Urothelium cell line (cell line): ENCODE measurements at regions not wholly inside any gene's neighbourhood (a gene's known extent, or its start where the extent isn't known, plus 50 kb on each side); places are given as distances from the start of the nearest gene placed in this dataset.
"Not testable (repeated sequence)": the region's sequence is repeated elsewhere in the genome, so short reads cannot be mapped to it uniquely, and the experiment has no call there.

Experiments used
- DNase-seq: peaks from one replicate; pipeline ENCODE4 v3.0.0; 2011; ENCODE audit warnings: low spot score, mixed read lengths
- FAIRE-seq: peaks from 2 replicates; lab custom pipeline; 2011; peaks lifted over from hg19 to GRCh38; lab: Jason Lieb, UNC

- DNase-seq: no peak
- no peak for FAIRE-seq
Measured at GRCh38 chr10:61195211-61195610, 251.2 kb upstream of the RHOBTB1 start.

GRCh38 chr10:61192589-61192988 is 248.6 kb upstream of the RHOBTB1 start:
- not testable (repeated sequence) for FAIRE-seq, DNase-seq

DNA sequence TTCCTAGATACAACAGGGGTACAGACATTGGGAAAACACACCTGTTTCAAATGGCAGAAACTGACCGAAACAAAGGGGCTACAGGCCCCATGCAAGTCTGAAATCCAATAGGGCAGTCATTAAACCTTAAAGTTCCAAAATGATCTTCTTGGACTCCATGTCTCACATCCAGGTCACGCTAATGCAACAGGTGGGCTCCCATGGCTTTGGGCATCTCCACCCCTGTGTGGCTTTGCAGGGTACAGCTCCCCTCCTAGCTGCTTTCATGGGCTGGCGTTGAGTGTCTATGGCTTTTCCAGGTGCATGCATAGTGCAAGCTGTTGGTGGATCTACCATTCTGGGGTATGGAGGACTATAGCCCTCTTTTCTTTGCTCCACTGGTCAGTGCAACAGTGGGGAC is 248.1 kb upstream of the RHOBTB1 start:
- no peak for DNase-seq
- no peak for FAIRE-seq

DNA sequence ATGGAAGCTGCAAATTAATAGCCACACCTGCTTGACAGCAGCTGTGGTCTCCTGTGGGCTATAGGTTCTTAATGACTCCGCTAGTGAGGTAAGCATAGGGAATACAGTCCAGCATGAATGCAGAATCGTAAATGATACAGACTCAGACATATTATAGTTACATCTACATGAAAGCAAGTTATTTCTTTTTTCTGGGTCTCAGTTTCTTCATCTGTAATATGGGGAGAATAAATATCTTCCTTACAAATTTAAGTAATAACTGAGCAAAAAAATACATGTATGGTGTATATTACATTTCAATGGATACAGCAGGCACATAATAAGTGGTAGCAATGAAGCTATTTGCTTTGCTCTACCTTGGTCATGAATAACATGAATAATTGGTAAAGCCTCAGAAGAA is 245.9 kb upstream of the RHOBTB1 start:
- FAIRE-seq: no peak
- no peak for DNase-seq

DNA sequence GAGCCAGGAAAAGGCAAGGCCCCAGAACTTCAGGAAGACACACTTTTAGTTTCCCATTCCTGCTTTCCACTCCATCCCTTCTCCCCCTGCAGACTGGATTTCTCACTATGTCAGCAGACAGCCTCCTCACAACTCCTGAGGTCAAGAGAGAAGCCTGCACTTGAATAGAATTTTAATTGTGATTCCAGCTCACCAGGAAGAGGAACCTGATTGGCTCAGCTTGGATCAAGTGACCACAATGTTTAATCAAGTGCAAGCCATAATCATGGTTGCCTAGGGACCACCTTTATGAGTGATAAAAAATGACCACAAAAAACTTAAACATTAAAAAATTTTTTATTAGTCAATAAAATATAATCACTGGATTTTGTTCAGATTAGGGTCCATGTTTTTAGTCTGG is 244.7 kb upstream of the RHOBTB1 start:
- FAIRE-seq (no peak), DNase-seq (no peak)

DNA sequence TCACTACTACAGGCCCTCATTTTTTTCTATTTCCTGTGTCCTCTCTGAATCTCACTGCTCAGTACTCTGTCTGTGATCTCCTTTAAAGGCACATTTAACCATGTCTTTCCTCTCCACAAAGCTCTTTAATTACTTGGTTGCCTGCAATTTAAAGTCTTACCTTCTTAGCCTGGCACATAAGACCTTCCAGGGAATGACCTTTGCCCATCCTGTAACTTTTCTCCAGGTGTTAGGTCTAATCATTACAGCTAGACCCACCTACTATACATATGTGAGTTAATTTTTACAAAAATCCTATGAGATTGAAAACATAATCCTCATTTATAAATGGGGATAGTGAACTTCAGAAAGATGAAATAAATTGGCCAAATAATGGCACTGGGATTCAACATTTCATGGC is 244.1 kb upstream of the RHOBTB1 start:
- no peak for DNase-seq
- FAIRE-seq: no peak

DNA sequence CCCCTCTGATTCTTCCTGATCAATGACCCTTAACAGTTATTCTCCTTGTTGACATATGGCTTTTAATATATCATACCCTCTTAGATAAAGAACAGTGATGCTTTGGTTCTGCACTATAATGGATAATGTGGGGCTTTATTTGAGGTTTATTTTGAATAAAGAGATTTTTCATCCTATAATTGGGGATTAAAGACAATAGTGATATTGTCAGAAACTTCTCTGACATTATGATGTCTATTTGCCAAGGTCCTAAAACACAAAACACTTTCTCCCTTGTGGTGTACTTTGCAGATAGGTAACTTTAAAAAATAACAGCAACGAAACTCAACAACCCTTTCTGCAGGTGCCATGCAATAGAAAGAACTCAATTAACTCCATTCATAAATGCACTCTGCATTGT is 243.6 kb upstream of the RHOBTB1 start:
- no peak for DNase-seq
- no peak for FAIRE-seq

GRCh38 chr10:61186408-61186807 is 242.4 kb upstream of the RHOBTB1 start:
- DNase-seq: no peak
- no peak for FAIRE-seq

DNA sequence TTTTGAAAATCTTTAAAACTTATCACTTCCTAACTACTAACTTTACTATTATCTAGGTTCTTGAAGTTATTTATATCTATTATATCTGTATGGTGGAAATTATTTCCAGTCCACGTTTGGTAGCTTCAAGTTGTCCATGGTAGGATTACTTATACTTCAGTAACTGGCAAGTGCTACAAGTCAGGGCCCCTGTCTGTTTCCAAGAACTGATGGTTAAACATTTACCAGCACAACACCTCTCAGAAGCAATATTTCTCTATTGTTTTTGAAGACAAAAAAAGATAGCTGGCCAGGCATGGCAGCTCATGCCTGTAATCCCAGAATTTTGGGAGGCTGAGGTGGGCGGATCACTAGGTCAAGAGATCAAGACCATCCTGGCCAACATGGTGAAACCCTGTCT is 240.4 kb upstream of the RHOBTB1 start:
- no peak for FAIRE-seq
- DNase-seq: no peak

DNA sequence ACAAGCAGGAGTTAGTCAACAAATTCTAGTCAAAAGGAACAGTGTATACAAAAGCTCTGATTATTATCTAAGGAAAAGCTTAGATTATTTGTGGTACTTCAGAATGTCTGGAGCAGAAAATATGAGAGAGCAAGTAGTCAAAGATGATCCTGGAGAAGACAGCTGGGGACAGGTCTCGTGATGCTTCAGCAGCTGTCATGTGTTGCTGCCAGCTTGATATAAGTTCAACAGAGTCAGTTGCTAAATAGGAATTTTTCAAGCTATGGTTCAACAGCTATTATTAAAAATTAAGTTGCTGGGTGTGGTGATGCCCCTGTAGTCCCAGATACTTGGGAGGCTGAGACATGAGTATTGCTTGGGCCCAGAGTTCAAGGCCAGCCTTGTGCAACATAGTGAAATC is 240.0 kb upstream of the RHOBTB1 start:
- DNase-seq: no peak
- FAIRE-seq: no peak

GRCh38 chr10:61181832-61182231 is 237.8 kb upstream of the RHOBTB1 start:
- FAIRE-seq (no peak), DNase-seq (no peak)

DNA sequence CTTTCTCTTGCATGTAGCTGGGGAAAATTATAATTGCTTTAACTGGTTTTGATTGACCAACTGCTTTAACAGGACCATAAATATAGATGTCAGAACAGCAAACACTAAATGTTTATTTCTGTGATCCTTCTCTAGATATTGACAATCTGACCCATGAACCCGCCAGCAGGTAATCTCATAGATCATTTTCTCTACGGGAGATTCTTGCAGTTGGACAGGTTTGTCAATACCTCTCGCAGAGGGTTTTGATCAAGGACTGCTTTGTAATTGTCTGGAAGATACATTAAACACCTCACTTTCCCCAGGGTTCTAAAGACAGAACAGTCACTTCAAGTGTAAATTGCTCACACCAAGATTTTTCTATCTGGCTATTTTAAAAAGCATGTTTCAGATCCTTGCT is 235.8 kb upstream of the RHOBTB1 start:
- DNase-seq: no peak

GRCh38 chr10:61176424-61176823 is 232.4 kb upstream of the RHOBTB1 start:
- no peak for FAIRE-seq
- no peak for DNase-seq

More for the DNA sequence above, 235.8 kb upstream of the RHOBTB1 start:
- no peak for FAIRE-seq

DNA sequence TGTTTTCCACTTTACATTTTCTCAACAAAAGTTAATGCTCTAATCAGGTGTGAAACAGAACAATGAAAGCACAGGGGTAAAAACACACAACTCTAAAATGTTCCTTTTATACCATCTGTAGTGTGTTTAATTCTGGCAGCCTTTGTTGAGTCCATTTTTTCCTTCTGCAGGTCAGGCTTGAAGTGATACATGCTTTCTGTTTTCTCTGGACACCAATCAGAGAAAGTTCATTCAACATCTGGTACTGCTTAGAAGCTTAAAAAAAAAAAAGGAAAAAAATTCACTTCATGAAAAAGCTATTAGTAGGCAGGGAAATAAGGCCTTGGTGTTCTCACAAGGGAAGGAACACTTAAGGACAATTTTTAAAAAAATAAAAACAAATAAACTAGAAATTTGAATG is 231.3 kb upstream of the RHOBTB1 start:
- DNase-seq: no peak
- FAIRE-seq: no peak

GRCh38 chr10:61173450-61173849 is 229.5 kb upstream of the RHOBTB1 start:
- no peak for DNase-seq
- no peak for FAIRE-seq

DNA sequence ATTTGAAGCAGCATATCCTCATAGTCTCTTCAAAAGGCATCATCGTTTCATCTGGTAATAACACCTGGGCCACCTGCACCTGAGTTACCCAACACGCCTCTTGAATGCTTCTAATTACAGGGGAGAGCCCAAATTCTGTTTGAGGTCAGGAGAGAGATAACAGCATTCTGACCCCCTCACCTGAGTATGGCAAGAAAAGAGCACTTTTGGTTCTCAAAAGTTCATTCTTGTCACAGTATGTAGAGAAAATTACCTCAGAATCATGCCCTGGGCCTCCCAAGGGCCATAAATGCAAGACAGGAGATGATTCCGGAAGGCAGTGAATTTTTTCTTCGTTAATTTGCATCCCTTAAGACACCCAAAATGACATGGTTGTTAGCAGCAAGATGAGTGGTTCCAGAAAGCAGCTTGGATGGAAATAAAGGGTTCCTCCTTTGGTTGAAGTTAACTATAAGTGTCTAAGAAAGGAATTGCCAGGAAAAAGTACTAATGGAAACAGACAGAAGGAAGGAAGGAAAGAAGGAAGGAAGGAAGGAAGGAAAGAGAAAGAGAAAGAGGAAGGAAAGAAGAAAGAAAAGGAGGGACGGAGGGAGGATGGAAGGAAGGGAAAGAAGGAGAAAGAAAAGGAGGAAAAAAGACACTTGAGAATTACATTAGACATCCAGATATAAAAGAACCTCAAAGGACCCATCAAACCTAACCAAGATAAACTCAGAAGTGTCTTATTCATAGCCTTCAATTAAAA is 228.4 kb upstream of the RHOBTB1 start:
- DNase-seq (no peak), FAIRE-seq (no peak)

GRCh38 chr10:61170594-61170993 is 226.6 kb upstream of the RHOBTB1 start:
- FAIRE-seq: no peak

GRCh38 chr10:61169294-61169693 is 225.3 kb upstream of the RHOBTB1 start:
- DNase-seq (no peak), FAIRE-seq (no peak)

More at GRCh38 chr10:61170594-61170993, 226.6 kb upstream of the RHOBTB1 start:
- DNase-seq: no peak

GRCh38 chr10:61166489-61166888 is 222.5 kb upstream of the RHOBTB1 start:
- FAIRE-seq (no peak), DNase-seq (no peak)

- FAIRE-seq (no peak), DNase-seq (no peak)
Measured at GRCh38 chr10:61166065-61166464, 222.1 kb upstream of the RHOBTB1 start.

DNA sequence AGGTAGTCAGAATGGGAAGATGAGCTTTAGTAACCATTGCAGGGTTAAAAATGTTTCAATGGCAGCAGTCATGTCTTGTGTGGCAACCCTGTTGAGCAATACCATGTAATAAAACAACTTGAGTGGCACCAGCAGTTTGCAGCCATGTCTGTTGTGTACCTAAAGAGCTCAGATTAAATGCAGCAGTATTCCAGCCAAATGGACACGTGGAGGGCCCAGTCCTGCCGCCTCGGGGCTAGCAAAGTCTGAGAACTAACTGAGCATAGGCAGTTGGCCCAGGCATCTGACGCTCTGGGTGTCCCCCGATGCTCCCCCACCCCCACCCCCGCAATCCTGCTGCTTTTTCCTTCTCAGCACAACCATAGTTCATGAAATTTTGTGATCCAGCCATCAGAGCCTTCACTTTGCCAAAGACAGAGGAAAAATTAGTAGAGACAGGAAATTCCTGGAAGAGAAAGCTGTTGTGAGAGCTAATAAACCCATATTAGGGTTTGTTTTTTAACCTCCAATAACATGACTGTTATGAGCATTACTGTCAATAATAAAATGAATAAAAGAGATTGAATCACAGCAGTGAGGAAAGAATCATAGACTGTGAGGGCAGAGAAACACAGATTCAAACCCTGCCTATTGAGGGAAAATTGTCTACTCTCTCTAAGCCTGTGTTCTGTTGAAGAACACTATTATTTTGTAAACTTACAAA is 220.6 kb upstream of the RHOBTB1 start:
- FAIRE-seq (no peak), DNase-seq (no peak)

GRCh38 chr10:61163403-61163802 is 219.4 kb upstream of the RHOBTB1 start:
- FAIRE-seq: peak; percentile 85

More at GRCh38 chr10:61163403-61163802, 219.4 kb upstream of the RHOBTB1 start:
- DNase-seq: no peak
